Peyer's patch (tissue), 4 donors: ENCODE measurements at regions not wholly inside any gene's neighbourhood (a gene's known extent, or its start where the extent isn't known, plus 50 kb on each side); places are given as distances from the start of the nearest gene placed in this dataset.

Experiments used
- CTCF ChIP-seq, 6 experiments: fragments of 450-650 bp in 4 of 6; fragments of 200-600 bp in 2 of 6; sonication (generic) in 1 of 6; IDR thresholded peaks; one replicate each; pipeline ENCODE4 v1.5.1; 2017 to 2019; ENCODE audit warnings: antibody characterized with exemption in 6 of 6, mild to moderate bottlenecking in 3 of 6, moderate library complexity in 1 of 6
- POLR2A ChIP-seq, 2 donors: fragments of 450-650 bp; IDR thresholded peaks; one replicate each; pipeline ENCODE4 v1.5.1; 2017; ENCODE audit warnings: antibody characterized with exemption in 2 of 2, mild to moderate bottlenecking in 2 of 2, moderate library complexity in 2 of 2

GRCh38 chr9:90189306-90189705, 453.3 kb downstream of the DIRAS2 start:
- TF ChIP-seq CTCF (IDR thresholded peaks at IDR 0.05) = no peak
- no peak for TF ChIP-seq POLR2A (IDR thresholded peaks at IDR 0.05)
